ENCODE measurements at regions not wholly inside any gene's neighbourhood (a gene's known extent, or its start where the extent isn't known, plus 50 kb on each side); places are given as distances from the start of the nearest gene placed in this dataset.

DNA sequence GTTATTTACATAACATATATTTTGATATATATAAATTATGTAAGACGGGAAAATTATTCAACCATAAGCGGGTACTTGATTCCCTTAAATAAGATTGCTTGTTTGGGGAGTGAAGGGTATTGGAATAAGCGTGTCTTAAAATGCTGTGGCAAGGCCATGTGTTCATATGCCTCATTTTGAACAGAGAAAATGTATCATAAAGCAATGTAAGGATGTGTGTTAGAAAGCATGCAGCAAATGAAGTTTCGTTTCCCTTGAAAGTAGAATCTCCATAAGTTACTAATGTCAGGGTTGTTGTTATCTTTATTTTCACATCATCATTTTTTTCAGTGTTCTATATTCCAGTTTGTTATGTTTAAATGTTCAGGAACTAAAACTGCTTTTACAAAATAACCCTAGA, 465.6 kb downstream of the FOXG1 start:
- Histone ChIP-seq H3K27me3 (replicated peaks) (no peaks in the 10 kb centered on the region), H3K4me3 (ENCODE audit: low read depth, low read length) (no peak overlapping the region), H3K36me3 (replicated peaks) (no peaks in the 10 kb centered on the region), H3K27ac (no peak overlapping the region)
- DNase-seq: no peak
- in situ Hi-C loops (cut with HindIII; ENCODE audit: low pct_ligation_motif_present, low sequenced_read_pairs): no loop called here
- TF ChIP-seq, protein P1, sequence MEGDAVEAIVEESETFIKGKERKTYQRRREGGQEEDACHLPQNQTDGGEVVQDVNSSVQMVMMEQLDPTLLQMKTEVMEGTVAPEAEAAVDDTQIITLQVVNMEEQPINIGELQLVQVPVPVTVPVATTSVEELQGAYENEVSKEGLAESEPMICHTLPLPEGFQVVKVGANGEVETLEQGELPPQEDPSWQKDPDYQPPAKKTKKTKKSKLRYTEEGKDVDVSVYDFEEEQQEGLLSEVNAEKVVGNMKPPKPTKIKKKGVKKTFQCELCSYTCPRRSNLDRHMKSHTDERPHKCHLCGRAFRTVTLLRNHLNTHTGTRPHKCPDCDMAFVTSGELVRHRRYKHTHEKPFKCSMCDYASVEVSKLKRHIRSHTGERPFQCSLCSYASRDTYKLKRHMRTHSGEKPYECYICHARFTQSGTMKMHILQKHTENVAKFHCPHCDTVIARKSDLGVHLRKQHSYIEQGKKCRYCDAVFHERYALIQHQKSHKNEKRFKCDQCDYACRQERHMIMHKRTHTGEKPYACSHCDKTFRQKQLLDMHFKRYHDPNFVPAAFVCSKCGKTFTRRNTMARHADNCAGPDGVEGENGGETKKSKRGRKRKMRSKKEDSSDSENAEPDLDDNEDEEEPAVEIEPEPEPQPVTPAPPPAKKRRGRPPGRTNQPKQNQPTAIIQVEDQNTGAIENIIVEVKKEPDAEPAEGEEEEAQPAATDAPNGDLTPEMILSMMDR (IDR thresholded peaks at IDR 0.05; ENCODE audit: low read depth, low read length, missing control alignments): no peak

DNA sequence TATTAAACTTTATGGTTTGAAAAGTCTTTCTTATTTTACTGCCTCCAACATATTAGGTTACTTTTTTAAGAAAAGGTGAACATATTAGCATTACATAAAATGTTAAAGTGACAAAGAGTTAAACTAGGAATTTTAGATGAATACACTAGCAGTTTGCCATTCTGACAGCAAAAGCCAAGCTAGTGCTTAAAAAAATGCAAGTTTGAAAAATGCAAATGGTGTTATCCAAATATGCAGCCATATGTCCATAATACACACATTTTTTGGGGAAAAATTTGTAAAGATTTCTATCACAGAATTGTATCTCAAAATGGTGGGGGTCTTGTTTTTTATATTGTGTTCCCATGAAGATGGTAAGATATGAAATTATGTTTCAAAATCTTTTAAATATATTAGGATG, 466.1 kb downstream of the FOXG1 start:
- no peak for DNase-seq
- H3K4me3 ChIP-seq (ENCODE audit: low read depth, low read length): no peak overlapping the region
- TF ChIP-seq, protein P1 (IDR thresholded peaks at IDR 0.05; ENCODE audit: low read depth, low read length, missing control alignments): no peak
- H3K36me3 ChIP-seq (replicated peaks): no peaks in the 10 kb centered on the region
- no peak overlapping the region for H3K27ac ChIP-seq
- no peaks in the 10 kb centered on the region for H3K27me3 ChIP-seq (replicated peaks)
- in situ Hi-C loops (cut with HindIII; ENCODE audit: low pct_ligation_motif_present, low sequenced_read_pairs): no loop called here

DNA sequence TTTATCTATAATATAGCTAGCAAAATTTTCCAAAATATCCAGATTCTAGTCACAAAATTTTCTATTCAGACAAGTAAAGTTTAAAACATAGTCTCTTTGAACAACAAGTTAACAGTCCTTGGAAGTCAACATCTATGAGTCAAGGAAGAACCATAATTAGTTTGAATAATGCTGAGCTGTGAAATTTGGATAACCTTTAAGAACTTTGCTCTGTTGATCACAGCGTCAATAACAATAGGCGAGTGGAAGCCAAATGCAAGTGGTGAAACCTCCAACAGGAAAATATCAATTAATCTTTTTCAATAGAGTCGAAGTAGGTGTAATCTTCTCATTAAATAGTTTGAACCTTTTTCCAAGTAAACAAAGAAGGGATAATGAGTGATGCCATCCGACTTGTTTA, 466.6 kb downstream of the FOXG1 start:
- no peak overlapping the region for H3K4me3 ChIP-seq (ENCODE audit: low read depth, low read length)
- H3K27ac ChIP-seq: no peak overlapping the region
- TF ChIP-seq, protein P1 (IDR thresholded peaks at IDR 0.05; ENCODE audit: low read depth, low read length, missing control alignments): no peak
- DNase-seq: no peak
- H3K27me3 ChIP-seq (replicated peaks): no peaks in the 10 kb centered on the region
- in situ Hi-C loops (cut with HindIII; ENCODE audit: low pct_ligation_motif_present, low sequenced_read_pairs): no loop called here
- H3K36me3 ChIP-seq (replicated peaks): no peaks in the 10 kb centered on the region

DNA sequence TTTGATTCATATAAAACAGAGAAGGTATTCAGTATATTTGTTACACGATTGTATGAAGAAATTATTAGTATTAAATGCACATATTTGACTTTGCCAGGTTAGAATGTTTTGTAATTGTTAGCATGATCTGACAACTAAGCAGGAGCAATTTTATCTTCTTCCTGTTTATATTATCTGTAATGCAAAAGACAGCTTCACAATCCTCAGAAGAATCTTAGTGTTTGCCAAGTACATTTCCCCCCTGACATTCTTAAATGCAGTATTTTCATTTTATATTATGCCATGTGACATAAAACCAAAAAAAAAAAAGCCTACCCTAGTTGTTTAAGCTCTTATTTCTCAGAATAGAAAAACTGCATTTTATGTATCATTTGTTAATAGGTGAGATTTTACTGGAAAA, 469.4 kb downstream of the FOXG1 start:
- no peaks in the 10 kb centered on the region for H3K36me3 ChIP-seq (replicated peaks)
- no peak overlapping the region for H3K4me3 ChIP-seq (ENCODE audit: low read depth, low read length)
- DNase-seq: no peak
- no peak overlapping the region for H3K27ac ChIP-seq
- H3K27me3 ChIP-seq (replicated peaks): no peaks in the 10 kb centered on the region
- in situ Hi-C loops (cut with HindIII; ENCODE audit: low pct_ligation_motif_present, low sequenced_read_pairs): no loop called here
- TF ChIP-seq, protein P1 (IDR thresholded peaks at IDR 0.05; ENCODE audit: low read depth, low read length, missing control alignments): no peak

DNA sequence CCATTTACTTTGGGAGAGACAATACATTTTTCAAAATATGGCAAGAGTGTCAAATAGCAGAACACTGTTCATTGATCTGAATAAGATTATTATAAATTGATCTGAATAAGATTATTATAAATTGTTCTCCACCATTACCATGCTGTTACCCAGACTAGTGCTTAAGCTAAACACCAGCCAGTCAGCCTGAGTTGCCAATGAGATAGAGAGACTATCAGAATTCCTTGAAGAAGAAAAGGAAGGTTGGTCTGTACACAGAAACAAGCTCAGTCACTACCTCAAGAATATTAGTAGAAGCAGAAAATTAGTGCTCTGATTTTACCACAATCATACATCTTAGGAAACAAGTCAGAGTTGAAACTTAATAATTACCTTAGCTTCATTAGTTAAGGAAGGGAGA, 469.8 kb downstream of the FOXG1 start:
- in situ Hi-C loops (cut with HindIII; ENCODE audit: low pct_ligation_motif_present, low sequenced_read_pairs): no loop called here
- H3K36me3 ChIP-seq (replicated peaks): no peaks in the 10 kb centered on the region
- no peaks in the 10 kb centered on the region for H3K27me3 ChIP-seq (replicated peaks)
- DNase-seq: no peak
- peak overlapping the region; percentile 15 for H3K4me3 ChIP-seq (ENCODE audit: low read depth, low read length)
- H3K27ac ChIP-seq: peak overlapping the region; percentile 55
- TF ChIP-seq, protein P1 (IDR thresholded peaks at IDR 0.05; ENCODE audit: low read depth, low read length, missing control alignments): no peak

DNA sequence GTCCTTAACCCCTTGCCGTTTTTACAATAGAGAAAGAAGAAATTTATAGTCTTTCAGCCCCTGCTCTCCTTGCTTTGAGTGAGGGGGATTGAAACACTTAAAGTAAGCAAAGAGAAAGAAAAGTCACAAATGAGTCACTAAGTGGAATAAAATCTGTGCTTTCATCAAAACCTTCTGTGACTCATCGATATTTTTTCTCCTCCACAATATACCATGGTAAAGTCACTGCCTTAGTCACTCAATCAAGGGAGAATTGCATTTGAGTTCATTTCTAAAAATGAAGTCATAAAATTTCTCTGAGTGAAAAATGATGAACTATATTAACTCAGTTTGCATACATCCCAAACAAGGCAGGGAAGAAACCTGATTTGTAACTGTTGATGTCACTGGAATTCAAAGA, 470.3 kb downstream of the FOXG1 start:
- Histone ChIP-seq H3K27me3 (replicated peaks) (no peaks in the 10 kb centered on the region), H3K27ac (peak overlapping the region; percentile 55), H3K36me3 (replicated peaks) (no peaks in the 10 kb centered on the region), H3K4me3 (ENCODE audit: low read depth, low read length) (peak overlapping the region; percentile 15)
- in situ Hi-C loops (cut with HindIII; ENCODE audit: low pct_ligation_motif_present, low sequenced_read_pairs): no loop called here
- TF ChIP-seq, protein P1 (IDR thresholded peaks at IDR 0.05; ENCODE audit: low read depth, low read length, missing control alignments): no peak
- DNase-seq: no peak

Measured in brain microvascular endothelial cell (primary cell).